ENCODE measurements at regions not wholly inside any gene's neighbourhood (a gene's known extent, or its start where the extent isn't known, plus 50 kb on each side); places are given as distances from the start of the nearest gene placed in this dataset.

DNA sequence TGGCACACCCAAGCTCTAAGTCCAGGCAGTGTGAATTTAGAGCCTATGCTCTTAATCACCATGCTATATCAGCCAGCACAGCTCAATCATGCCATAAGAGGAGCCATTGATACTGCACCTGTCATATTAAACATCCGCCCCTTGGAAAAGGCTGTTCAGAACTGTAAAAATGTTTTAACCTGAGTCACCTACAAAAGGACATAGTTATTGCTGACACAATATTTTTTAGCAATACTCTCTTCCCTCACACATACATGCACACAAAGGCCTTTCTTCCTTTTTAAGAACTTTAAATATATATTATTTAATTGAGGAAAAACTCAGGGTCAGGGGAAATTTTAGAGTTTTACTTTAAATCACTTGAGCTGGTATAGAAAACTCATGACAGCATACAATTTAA, 83.5 kb upstream of the ATXN7L3B start:
- CTCF ChIA-PET: no interaction called here
- H3K27me3 Mint-ChIP-seq: no peaks in the 10 kb centered on the region
- no peaks in the 10 kb centered on the region for H3K9me3 Mint-ChIP-seq (ENCODE audit: insufficient read depth)
- POLR2A ChIA-PET: no interaction called here
- no peak for DNase-seq
- Histone ChIP-seq H3K9ac (ENCODE audit: low read length) (no peak overlapping the region), H3K4me1 (ENCODE audit: control insufficient read depth in 2 of 2, insufficient read depth in 2 of 2, low read length in 2 of 2) (no peaks in the 10 kb centered on the region), H3K4me2 (replicated peaks; ENCODE audit: low read depth, low read length, poor library complexity, severe bottlenecking) (no peak overlapping the region), H3K27ac (ENCODE audit: low read length in 2 of 2) (no peak overlapping the region), H2AFZ (ENCODE audit: insufficient read depth, low read depth, low read length, poor library complexity, severe bottlenecking) (no peak overlapping the region), H3K4me3 (ENCODE audit: control extremely low read depth in 1 of 5, extremely low read depth in 1 of 5, insufficient read depth in 1 of 5, low read depth in 2 of 5, low read length in 4 of 5) (no peak overlapping the region), H3K36me3 (replicated peaks in 1 of 2; ENCODE audit: control extremely low read depth in 1 of 2, control insufficient read depth in 1 of 2, extremely low read depth in 1 of 2, insufficient read depth in 2 of 2, low read length in 1 of 2) (no peaks in the 10 kb centered on the region), H3K27me3 (replicated peaks in 1 of 4; ENCODE audit: control extremely low read depth in 1 of 4, control insufficient read depth in 3 of 4, insufficient read depth in 4 of 4, low read length in 3 of 4) (no peaks in the 10 kb centered on the region), H3K79me2 (ENCODE audit: control insufficient read depth, insufficient read depth, low read length) (no peaks in the 10 kb centered on the region), H4K20me1 (ENCODE audit: control insufficient read depth, insufficient read depth, low read length, poor library complexity, severe bottlenecking) (no peaks in the 10 kb centered on the region), H3K9me3 (ENCODE audit: control extremely low read depth in 1 of 3, control insufficient read depth in 2 of 3, insufficient read depth in 1 of 3, low read length in 2 of 3) (no peaks in the 10 kb centered on the region)
- WGBS (ENCODE audit: insufficient coverage): no CpG with 5 or more reads among the region's 1 CpG
- H3K4me1 Mint-ChIP-seq: no peaks in the 10 kb centered on the region
- no peak overlapping the region for H3K4me3 Mint-ChIP-seq
- no peak for ATAC-seq (ENCODE audit: low read depth)
- TF ChIP-seq, protein P1, sequence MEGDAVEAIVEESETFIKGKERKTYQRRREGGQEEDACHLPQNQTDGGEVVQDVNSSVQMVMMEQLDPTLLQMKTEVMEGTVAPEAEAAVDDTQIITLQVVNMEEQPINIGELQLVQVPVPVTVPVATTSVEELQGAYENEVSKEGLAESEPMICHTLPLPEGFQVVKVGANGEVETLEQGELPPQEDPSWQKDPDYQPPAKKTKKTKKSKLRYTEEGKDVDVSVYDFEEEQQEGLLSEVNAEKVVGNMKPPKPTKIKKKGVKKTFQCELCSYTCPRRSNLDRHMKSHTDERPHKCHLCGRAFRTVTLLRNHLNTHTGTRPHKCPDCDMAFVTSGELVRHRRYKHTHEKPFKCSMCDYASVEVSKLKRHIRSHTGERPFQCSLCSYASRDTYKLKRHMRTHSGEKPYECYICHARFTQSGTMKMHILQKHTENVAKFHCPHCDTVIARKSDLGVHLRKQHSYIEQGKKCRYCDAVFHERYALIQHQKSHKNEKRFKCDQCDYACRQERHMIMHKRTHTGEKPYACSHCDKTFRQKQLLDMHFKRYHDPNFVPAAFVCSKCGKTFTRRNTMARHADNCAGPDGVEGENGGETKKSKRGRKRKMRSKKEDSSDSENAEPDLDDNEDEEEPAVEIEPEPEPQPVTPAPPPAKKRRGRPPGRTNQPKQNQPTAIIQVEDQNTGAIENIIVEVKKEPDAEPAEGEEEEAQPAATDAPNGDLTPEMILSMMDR (IDR thresholded peaks at IDR 0.05): no peak
- TF ChIP-seq EZH2 (IDR thresholded peaks at IDR 0.05; ENCODE audit: borderline replicate concordance, insufficient read depth, low read depth, low read length, poor library complexity, severe bottlenecking): no peak
- intact Hi-C loops (cut with micrococcal nuclease): no loop called here
- H3K27ac Mint-ChIP-seq: no peak overlapping the region

DNA sequence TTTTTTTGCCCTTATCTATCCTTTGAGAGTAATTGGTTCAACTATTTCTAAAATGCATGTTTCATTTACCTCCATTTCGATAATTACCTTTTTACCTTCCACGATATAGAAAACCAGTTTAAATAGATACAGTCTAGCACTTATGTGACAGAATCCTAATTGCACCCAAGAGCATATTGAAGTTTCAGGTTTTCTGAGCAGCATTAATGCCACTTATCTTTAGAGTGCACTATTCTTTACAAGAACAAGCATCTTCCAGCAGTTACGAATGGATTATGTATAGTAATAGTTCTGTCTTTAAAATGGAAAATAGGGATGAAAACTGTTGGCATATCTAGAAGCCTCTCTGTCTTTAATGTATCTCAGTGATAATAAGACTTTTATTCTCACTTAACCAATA, 82.2 kb upstream of the ATXN7L3B start:
- TF ChIP-seq, protein P1 (IDR thresholded peaks at IDR 0.05): no peak
- TF ChIP-seq EZH2 (IDR thresholded peaks at IDR 0.05; ENCODE audit: borderline replicate concordance, insufficient read depth, low read depth, low read length, poor library complexity, severe bottlenecking): no peak
- Histone ChIP-seq H3K27ac (ENCODE audit: low read length in 2 of 2) (no peak overlapping the region), H3K9me3 (ENCODE audit: control extremely low read depth in 1 of 3, control insufficient read depth in 2 of 3, insufficient read depth in 1 of 3, low read length in 2 of 3) (no peaks in the 10 kb centered on the region), H3K4me1 (ENCODE audit: control insufficient read depth in 2 of 2, insufficient read depth in 2 of 2, low read length in 2 of 2) (no peaks in the 10 kb centered on the region), H3K79me2 (ENCODE audit: control insufficient read depth, insufficient read depth, low read length) (no peaks in the 10 kb centered on the region), H3K27me3 (replicated peaks in 1 of 4; ENCODE audit: control extremely low read depth in 1 of 4, control insufficient read depth in 3 of 4, insufficient read depth in 4 of 4, low read length in 3 of 4) (no peaks in the 10 kb centered on the region), H4K20me1 (ENCODE audit: control insufficient read depth, insufficient read depth, low read length, poor library complexity, severe bottlenecking) (no peaks in the 10 kb centered on the region), H2AFZ (ENCODE audit: insufficient read depth, low read depth, low read length, poor library complexity, severe bottlenecking) (no peak overlapping the region), H3K36me3 (replicated peaks in 1 of 2; ENCODE audit: control extremely low read depth in 1 of 2, control insufficient read depth in 1 of 2, extremely low read depth in 1 of 2, insufficient read depth in 2 of 2, low read length in 1 of 2) (no peaks in the 10 kb centered on the region), H3K4me3 (ENCODE audit: control extremely low read depth in 1 of 5, extremely low read depth in 1 of 5, insufficient read depth in 1 of 5, low read depth in 2 of 5, low read length in 4 of 5) (no peak overlapping the region), H3K4me2 (replicated peaks; ENCODE audit: low read depth, low read length, poor library complexity, severe bottlenecking) (no peak overlapping the region), H3K9ac (ENCODE audit: low read length) (no peak overlapping the region)
- ATAC-seq (ENCODE audit: low read depth) (no peak), DNase-seq (no peak)
- H3K4me1 Mint-ChIP-seq: no peaks in the 10 kb centered on the region
- no peaks in the 10 kb centered on the region for H3K9me3 Mint-ChIP-seq (ENCODE audit: insufficient read depth)
- 100% methylated on average over 2 of the region's 3 CpGs for WGBS (ENCODE audit: insufficient coverage)
- H3K27ac Mint-ChIP-seq: no peak overlapping the region
- ChIA-PET POLR2A (no interaction called here), CTCF (no interaction called here)
- intact Hi-C loops (cut with micrococcal nuclease): no loop called here
- no peak overlapping the region for H3K4me3 Mint-ChIP-seq
- H3K27me3 Mint-ChIP-seq: no peaks in the 10 kb centered on the region

All from B cell (primary cell).